ENCODE measurements at regions not wholly inside any gene's neighbourhood (a gene's known extent, or its start where the extent isn't known, plus 50 kb on each side); places are given as distances from the start of the nearest gene placed in this dataset.

GRCh38 chr13:55432814-55433213, 1707.9 kb upstream of the PRR20A start:
- TF ChIP-seq CTCF (IDR thresholded peaks at IDR 0.05; ENCODE audit: insufficient read depth, low read depth, low read length): no peak
- TF ChIP-seq EZH2 (IDR thresholded peaks at IDR 0.05; ENCODE audit: insufficient read depth, low read length): no peak

Measured in astrocyte (in vitro differentiated cells and primary cell).